GM18499 (cell line): ENCODE measurements at regions not wholly inside any gene's neighbourhood (a gene's known extent, or its start where the extent isn't known, plus 50 kb on each side); places are given as distances from the start of the nearest gene placed in this dataset.
"Not testable (repeated sequence)": the region's sequence is repeated elsewhere in the genome, so short reads cannot be mapped to it uniquely, and the experiment has no call there.

ENCODE experiments used
- ATAC-seq: cut with Tn5 transposase; IDR thresholded peaks from one replicate; pipeline ENCODE4 v1.9.1; 2021; ENCODE audit warnings: moderate number of reproducible peaks; ENCODE audit not compliant: insufficient read depth, unreplicated experiment

DNA sequence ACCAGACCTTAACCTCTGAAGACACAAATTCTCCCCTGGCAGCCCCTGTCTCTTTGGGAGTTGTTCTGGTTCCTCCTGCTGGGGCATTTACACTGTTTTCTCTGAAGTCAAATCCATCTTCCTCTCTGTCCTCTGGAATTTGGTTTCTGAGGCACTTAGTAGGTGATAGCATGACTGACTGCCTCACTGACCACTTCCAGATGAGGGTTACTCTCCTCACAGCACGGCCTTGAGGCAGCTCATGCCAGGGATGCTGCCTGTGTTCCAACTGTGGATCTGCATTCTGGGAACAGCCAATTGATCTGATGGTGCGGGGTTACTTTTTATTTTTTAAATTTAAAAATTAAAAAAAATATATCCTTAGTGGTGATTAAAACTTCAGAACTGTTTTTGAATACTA is 140.9 kb upstream of the ROPN1 start:
- no peak for ATAC-seq

DNA sequence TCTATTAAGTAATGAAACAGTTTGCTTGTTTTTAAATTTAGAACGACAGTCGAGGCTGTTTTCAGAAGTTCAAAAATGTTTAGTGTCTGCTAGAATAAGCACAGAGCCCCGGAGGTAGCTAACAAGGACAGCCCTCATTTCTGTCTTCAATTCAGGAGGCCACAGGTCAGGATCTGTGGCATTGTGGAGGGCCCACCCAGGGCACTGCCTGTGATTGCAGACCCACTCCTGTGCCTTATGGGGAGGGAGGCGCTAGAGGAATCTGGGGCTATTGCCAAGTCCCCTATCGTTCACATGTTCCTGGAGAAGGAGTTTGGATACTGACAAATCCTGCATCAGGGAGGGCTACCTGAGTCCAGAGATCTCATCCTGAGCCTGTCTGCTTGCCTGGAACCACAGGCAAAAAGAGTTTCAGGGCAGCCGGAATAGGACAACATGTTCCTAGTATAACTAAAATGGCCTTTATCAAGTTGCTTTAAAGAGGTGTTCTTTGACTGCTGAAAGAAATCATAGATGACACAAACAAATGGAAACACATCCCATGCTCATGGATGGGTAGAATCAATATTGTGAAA is 141.5 kb upstream of the ROPN1 start:
- no peak for ATAC-seq

DNA sequence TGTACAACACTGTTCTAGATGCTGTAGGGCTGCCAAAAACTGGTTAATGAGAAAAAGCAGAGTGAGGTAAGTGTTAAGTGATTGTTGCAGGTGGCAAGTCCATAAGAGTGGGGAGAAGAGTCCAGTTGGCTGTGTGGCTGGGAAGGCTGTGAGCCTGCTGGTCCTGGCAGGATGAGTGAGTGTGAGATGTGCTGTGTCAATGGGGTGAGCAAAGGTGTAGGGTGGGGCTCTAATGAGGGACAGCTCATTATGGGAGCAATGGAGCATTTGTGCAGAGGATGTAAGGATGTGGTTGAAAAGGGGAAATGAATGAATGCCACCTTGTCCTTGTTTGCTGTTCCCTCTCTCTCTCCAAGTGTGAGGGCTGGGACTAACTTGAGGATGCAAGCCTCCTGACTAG is 145.3 kb upstream of the ROPN1 start:
- ATAC-seq: no peak

DNA sequence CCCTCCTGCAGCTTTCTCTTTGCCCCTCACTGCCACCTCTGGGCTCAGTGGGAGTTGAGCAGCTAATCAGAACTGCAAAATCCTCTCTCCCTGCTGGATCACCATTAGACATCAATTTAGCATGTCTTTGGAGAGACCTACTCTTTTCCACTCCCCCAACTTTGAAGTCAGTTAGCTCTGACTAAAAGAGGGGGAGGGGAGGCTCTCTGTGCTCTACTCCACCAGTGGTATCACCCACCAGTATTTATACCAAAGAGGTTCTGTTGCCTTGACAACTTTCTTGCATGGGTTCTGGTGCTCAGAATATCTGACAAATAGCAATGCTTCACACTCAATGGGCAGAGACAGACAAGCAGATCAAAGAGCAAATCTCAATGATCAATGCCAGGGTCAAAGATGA is 146.2 kb upstream of the ROPN1 start:
- ATAC-seq: no peak

DNA sequence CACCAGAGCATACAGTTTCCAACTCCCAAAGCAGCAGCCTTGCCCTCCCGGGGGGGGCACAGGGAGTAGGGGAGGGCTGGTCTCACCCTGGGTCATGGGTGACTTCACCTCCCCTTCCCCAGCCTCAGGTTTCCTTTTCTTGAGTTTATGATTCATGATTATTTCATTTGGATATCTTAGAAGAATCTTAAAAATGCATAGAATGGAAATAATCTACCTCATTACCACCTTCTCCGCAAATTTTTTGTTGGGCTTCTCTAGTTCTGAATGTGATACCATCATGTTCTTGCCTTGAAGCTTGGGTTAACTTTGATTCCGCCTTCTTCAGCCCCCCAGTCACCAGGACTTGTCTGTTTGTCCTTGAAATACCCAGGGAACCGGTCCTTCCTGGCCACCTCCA is 148.8 kb upstream of the ROPN1 start:
- no peak for ATAC-seq

DNA sequence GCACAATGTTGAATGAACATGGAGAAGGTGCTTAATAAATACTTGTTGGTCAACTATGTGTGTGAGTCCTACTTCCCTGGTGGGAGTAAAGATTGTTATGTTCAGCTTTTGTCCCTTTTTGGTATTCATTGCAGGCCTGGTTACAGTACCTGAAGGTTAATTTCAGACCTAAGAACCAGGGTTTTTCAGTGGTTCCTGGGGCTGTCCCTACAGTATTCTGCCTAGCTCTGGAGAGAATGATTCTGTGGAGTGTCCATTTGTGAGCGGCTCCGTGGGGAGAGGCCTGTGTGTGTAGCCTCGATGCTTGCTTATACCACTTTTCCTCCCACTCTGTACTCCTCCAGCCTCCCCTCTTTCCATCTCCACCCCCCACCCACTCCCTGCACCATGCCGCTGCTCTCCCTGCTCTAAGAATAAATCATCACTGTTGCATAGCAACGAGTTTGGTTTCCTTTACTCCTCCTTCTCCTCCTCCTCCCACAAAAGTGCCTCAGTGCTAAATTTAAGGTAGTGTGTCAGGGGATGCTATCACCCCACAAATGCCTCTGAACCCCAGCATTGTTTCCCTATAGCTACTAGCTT is 150.6 kb upstream of the ROPN1 start:
- no peak for ATAC-seq

DNA sequence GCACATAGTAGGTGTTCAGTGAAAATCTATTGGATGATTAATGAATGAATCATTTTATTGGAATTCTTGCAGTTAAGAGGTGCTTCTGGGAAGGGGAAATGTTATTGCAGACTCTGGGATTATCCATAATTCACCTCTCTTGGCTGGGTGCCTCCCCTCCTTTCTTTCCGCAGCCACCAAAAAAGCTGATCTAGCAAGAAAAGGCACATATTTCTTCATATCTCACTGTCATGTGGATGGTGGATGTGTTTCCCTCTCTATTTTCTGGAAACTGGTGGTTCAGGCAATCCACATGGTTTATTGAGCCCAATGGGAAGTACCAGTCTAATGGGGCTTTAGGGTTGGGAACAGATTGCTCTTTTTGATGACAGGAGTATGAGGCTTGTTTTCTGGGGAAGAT is 151.1 kb upstream of the ROPN1 start:
- no peak for ATAC-seq

DNA sequence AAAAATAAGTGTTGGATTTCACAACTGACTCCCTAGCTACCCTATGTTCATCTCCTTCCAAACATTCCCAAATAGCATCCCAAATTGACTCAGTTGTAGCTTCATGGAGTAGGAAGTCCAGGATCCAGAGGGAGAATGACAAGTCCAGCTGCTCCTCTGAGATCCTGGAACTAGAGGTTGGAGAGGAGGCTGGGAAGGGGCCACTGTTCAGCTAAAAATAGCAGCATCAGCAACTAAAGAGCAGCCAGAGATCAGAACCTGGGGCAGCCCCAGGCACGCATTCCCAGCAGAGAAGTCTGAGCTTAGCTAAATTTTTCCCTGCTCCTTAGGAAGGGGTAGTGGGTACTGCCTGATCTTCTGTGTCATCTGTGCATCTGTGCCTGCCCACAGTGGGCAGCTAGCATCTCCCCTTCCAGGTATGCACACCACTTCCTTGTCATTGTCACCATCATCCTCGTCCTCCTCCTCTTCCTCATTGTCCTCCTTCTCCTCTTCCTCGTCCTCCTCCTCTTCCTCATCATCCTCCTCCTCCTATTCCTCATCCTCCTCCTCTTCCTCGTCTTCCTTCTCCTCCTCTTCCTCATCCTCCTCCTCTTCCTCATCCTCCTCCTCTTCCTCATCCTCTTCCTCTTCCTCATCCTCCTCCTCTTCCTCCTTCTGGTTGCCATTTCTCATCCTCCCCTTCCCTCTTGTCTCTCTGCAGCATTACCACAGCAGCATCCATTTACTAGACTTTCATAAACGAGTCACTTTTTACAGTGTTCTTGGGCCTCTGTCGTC is 152.3 kb upstream of the ROPN1 start:
- ATAC-seq: no peak

DNA sequence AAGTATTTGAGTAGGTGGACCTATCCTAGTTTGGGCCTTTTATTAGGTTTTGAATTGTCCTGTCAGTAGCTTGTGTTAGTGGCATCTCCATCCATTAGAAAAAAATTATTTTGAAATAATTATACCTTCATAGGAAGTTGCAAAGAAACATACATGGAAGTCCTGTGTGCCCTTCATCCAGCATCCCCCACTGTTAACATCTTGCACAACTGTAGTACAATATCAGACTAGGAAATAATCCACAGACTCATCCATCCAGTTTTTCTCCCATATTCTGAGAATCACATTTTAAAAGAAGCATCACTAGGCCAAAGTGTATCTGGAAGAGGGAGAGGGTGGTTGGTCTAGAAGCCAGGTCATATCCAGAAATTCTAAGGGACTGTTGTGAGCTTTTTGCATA is 155.5 kb upstream of the ROPN1 start:
- no peak for ATAC-seq

DNA sequence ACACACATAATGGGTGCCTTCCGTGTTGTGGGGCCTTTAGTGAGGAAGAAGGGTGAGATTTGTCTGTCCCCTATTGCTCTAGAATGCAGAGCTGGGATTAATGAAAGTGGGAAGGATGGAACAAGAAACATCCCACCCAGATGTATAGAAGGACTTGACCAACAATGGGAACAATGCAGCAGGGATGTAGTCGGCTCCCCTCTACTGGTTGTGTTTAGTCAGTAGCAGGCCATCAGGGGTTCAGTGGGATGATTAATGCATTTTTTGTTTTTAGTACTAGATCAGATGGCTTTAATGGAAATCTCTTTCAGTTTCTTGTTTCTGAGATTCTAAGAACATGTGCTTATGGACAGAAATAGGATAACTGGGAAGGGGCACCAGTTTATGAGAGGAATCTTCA is 156.0 kb upstream of the ROPN1 start:
- no peak for ATAC-seq

DNA sequence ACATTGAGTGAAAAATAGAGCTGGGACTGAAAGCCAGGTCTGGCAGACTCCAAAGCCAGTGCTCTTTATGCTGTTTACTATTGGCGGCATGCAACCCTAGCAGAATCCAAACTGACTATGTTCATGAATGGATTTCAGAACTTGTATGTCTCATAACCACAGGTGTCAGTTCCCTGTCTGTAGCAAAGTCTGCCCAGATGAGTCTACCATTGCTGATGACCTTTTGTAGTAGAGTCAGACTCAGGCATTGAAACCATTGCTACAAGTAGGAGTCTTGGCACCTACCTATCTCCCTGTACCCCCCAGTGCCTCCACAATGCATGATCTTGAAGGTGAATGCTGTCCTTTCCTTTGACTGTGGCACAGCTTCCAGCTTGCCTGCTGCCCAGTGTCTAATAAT is 157.2 kb upstream of the ROPN1 start:
- ATAC-seq: no peak

DNA sequence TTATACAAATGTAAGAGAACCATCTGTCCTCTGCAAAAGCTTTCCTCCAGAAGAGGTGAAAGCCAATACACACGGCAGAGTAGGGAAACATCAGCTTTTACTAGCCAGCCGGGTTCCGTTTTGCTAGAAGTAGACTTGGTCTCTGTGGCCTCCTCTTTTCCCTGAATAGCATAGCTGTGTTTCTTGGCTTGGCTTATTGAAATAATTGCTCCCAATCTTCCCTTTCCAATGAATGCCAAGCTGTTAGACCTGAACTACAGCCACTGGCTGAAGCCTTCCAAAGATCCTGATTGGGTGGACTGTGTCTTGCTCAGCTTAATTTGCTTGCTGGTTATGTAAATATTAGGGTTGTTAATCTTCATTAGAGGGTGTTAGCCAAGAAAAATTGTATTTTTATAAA is 157.8 kb upstream of the ROPN1 start:
- ATAC-seq: no peak

DNA sequence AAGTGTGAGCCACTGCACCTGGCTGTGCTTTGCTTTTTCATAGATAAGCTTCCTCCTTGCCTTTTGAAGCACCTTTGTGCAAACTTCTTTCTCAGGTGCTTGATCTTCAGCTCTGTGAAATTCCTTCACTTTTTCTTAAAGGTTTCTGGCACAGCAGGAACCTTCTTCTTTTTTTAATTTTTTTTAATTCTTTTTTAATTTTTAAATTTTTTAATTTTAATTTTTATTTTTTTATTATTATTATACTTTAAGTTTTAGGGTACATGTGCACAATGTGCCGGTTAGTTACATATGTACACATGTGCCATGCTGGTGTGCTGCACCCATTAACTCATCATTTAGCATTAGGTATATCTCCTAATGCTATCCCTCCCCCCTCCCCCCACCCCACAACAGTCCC is 161.0 kb upstream of the ROPN1 start:
- ATAC-seq: not testable (repeated sequence)

DNA sequence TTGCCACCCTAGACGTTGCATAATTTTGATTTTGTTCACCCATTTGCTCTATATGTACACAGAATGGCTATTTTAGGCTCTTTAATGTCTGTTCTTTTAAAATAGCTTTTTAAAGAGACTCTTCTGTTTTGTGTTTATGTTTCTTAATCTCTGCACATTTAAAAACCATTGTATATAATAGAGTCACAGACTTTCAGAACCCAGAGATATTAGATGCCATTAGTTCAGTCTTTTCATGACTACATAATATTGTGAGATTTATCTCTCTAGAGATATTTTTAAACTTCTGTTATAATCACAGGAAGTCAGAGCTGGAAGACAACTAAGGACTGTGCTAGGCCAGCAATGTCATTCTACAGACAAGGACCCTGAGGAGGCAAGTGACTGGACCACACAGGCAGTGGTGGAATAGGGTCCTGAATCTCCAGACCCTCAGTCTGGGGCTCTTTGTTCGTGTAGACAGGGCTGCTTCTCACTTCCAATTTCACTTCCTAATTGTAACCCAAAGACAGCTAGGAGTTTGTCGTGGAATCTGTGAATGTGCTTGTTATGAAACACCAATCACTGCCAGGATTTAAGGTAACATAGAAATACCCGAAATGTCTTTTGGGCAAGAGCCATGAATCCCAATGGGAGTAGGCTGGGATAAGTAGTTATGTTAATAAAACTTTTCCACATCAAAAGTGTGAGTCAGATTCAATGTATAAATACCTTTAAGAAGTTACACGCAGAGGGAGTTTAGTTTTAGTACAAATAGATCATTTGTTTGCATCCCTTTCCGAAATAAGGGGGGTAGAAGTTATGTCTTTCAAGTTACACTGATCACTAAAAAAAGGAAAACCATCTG is 165.2 kb upstream of the ROPN1 start:
- no peak for ATAC-seq

DNA sequence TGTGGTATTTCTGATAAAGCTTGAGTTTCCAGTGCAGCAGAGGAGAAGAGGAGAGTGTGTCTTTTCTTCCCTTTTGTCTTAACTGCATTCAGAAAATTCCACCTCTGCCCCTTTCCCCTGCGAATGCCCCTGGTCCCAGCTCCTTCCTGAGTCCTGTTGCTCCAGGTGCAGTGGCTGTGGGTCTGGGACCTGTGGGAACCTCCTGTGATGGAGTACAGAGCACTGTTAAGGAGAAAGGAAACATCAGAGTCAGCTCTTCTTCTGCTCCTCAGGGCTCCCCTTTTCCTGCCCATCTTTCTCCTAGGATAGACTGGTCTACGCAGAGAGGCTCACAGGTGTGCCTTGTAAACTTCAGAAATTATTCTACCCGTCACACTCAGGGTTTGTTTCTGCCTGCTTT is 165.8 kb upstream of the ROPN1 start:
- ATAC-seq: no peak

DNA sequence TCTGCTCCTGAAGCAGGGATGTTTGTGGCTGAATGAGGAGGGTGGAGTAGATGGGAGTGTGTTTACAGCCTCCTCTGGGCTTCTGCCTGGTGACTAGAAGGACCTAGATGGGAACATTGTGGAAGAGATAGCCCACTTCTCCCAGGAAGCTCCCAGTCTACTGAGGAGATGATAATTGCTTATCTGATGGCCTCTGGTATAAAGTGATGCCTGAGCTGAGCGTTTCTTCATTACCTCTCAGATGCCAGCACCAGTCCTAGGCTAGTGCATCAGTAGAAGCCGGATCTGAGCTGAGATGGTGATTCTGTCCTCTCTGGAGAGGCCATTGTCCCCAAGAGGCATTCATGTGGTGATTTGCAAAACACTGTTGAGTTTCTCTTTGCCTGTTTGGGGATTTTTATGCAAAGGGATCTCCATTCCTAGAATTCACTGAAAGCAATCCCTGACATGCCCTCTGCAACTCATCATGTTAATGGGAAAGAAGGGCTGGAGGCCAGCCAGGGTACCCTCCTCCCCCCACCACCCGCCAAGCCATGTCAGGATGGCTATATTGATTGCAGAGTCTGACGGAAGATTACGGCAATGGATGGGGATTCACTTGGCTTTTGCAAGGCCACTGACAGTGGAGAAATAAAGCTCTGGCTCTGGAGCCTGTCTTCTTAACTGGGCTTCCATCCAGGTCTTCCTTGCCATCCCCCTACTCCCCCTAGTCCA is 166.4 kb upstream of the ROPN1 start:
- ATAC-seq: no peak

DNA sequence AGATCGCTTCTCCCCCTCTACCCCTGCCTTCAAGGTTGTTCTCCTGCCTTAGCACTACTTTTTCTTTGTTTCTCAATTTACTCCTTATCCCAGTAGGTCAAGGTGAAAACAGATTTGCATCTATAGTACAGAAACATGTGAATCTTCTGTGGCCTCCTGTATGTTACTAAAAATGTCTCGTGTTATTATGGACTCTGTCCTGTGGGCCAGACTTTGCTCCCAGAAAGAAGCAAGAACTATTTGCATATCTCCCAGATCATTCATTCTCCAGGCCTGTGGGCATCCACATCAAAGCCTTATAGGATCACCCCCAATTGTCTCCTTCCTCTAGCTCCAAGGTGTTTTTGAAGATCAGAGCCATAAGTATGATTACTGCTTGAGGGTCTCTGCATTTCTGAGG is 169.5 kb upstream of the ROPN1 start:
- no peak for ATAC-seq

DNA sequence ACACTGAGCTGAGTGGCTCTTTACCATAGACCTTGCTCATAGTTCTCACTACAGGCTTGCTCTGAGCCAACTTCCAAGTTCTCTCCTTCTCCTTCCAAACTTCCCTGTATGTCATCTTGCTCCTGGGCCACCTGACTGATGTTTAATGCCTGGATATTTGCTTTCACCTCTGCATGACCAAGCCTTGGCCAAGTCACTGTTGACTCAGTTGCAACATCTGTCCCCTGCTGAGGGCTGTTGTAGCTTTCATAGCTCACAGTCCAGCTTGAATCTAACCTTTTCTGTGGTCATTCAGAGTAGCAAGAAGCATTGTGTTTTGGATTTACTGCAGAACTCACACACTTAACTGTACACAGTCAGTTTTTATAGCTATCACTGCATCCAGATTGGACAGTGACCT is 171.8 kb upstream of the ROPN1 start:
- ATAC-seq: no peak

DNA sequence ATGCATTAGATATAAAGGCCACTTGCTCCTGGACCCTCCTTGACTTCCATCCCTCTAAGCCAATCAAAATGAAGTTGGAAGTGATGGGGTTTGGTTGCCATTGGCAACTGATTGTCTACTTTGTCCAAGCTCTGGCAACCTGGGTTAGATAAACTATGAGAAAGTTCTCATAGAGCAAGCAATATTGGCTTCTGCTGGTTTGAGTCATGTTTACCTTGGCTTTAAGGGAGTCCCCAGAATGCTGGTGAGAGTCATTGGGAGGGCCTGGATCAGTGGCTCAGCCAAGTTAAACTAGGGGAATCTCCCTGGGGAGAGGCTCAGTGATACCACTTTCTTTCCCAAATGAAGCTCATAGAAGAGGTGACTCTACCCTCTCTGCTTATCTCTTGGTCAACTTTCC is 176.3 kb upstream of the ROPN1 start:
- ATAC-seq: no peak

DNA sequence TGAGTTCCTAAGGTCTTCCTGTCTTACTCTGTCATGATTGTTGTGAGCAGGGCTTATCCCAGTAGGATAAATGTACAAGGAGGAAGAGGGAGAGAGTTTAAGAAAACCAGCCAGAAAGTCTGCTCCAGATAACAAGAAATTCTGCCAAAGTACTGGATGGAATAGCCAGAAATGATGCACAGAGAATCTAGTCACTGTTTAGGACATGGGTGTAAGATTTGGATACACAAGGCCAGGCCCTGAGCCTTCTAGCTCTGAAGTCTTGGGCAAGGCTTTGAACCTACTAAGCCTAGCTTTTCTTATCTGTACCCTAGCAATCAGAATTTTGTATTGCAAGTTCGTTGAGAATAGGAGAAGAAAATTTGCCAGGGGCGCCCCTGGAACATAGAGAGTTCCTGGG is 180.4 kb upstream of the ROPN1 start:
- no peak for ATAC-seq

DNA sequence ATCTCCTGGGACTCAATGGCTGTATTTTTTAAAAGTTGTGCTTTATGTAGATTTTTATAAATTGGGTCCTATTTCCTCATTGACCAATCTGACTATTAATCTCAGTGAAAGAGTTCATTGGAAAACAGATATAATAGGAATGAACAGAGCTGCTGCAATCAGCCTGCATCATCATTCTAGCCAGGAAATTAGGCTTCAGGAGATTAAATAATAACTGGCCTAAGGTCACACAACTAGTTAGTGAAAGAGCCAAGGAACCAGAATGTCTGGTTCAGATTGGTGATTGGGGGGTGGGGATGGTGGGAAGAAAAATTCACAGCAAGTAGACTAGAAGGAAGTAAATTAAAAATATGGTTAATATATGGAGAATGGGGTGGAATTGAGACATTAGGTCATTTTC is 180.9 kb upstream of the ROPN1 start:
- no peak for ATAC-seq
